Chondrocyte (in vitro differentiated cells): ENCODE measurements at regions not wholly inside any gene's neighbourhood (a gene's known extent, or its start where the extent isn't known, plus 50 kb on each side); places are given as distances from the start of the nearest gene placed in this dataset.
A peak's percentile ranks its signal among the peaks of the same experiment; 100 is the strongest.

ENCODE experiments used
- DNase-seq: peaks from one replicate; pipeline ENCODE4 v3.0.0; 2021; ENCODE audit warnings: mixed read lengths, low spot score
- H3K27ac Mint-ChIP-seq: one replicate; pipeline ENCODE4 v1.8.0; 2021; ENCODE audit warnings: mild to moderate bottlenecking, moderate library complexity, mixed read lengths; ENCODE audit not compliant: unreplicated experiment
- H3K27me3 Mint-ChIP-seq: 2 replicates; pipeline ENCODE4 v1.8.0; 2021; ENCODE audit warnings: low read depth, mixed read lengths
- H3K36me3 Mint-ChIP-seq: 2 replicates; pipeline ENCODE4 v1.8.0; 2021; ENCODE audit warnings: low read depth, mixed read lengths
- H3K4me1 Mint-ChIP-seq: 2 replicates; pipeline ENCODE4 v1.8.0; 2021; ENCODE audit warnings: low read depth, mild to moderate bottlenecking, mixed read lengths
- H3K4me3 Mint-ChIP-seq: one replicate; pipeline ENCODE4 v1.8.0; 2021; ENCODE audit warnings: mild to moderate bottlenecking, moderate library complexity, mixed read lengths; ENCODE audit not compliant: unreplicated experiment
- H3K9me3 Mint-ChIP-seq: 2 replicates; pipeline ENCODE4 v1.8.0; 2021; ENCODE audit warnings: low read depth, mixed read lengths
- CTCF ChIP-seq: fragments of 200-600 bp; sonication (generic); IDR thresholded peaks from 2 replicates; pipeline ENCODE4 v1.5.0; 2021; ENCODE audit warnings: antibody characterized with exemption, mild to moderate bottlenecking, moderate library complexity

GRCh38 chr4:28248269-28248668 is 1387.6 kb downstream of the STIM2 start:
- Mint-ChIP-seq H3K4me1 (peaks cover 4% of the 10 kb centered on the region), H3K27me3 (no peaks in the 10 kb centered on the region), H3K4me3 (no peak overlapping the region), H3K27ac (no peak overlapping the region), H3K36me3 (no peaks in the 10 kb centered on the region), H3K9me3 (peaks cover 3% of the 10 kb centered on the region)
- DNase-seq, result no peak
- TF ChIP-seq CTCF, result no peak

GRCh38 chr4:28250646-28251045 is 1390.0 kb downstream of the STIM2 start:
- Mint-ChIP-seq H3K27ac (no peak overlapping the region), H3K9me3 (peaks cover 14% of the 10 kb centered on the region), H3K4me1 (peaks cover 4% of the 10 kb centered on the region), H3K27me3 (no peaks in the 10 kb centered on the region), H3K36me3 (no peaks in the 10 kb centered on the region), H3K4me3 (no peak overlapping the region)
- TF ChIP-seq CTCF, result no peak
- DNase-seq, result no peak

GRCh38 chr4:28251831-28252230 is 1391.2 kb downstream of the STIM2 start:
- Mint-ChIP-seq H3K9me3 (peaks cover 18% of the 10 kb centered on the region), H3K4me3 (no peak overlapping the region), H3K4me1 (peaks cover 4% of the 10 kb centered on the region), H3K36me3 (peaks cover 2% of the 10 kb centered on the region), H3K27me3 (no peaks in the 10 kb centered on the region), H3K27ac (no peak overlapping the region)
- DNase-seq, result no peak
- no peak for TF ChIP-seq CTCF

GRCh38 chr4:28254003-28254402 is 1393.4 kb downstream of the STIM2 start:
- no peak overlapping the region for H3K4me3 Mint-ChIP-seq
- no peak overlapping the region for H3K27ac Mint-ChIP-seq
- TF ChIP-seq CTCF, result no peak
- no peaks in the 10 kb centered on the region for H3K27me3 Mint-ChIP-seq
- peaks cover 4% of the 10 kb centered on the region for H3K4me1 Mint-ChIP-seq
- peak; percentile 33 for DNase-seq
- peaks cover 2% of the 10 kb centered on the region for H3K36me3 Mint-ChIP-seq
- H3K9me3 Mint-ChIP-seq, result peaks cover 18% of the 10 kb centered on the region

GRCh38 chr4:28256295-28256694 is 1395.7 kb downstream of the STIM2 start:
- Mint-ChIP-seq H3K36me3 (peaks cover 2% of the 10 kb centered on the region), H3K27me3 (no peaks in the 10 kb centered on the region), H3K9me3 (peaks cover 18% of the 10 kb centered on the region), H3K4me1 (no peaks in the 10 kb centered on the region), H3K27ac (no peak overlapping the region), H3K4me3 (no peak overlapping the region)
- DNase-seq, result no peak
- TF ChIP-seq CTCF, result no peak
